COLO829 (cell line): ENCODE measurements at regions not wholly inside any gene's neighbourhood (a gene's known extent, or its start where the extent isn't known, plus 50 kb on each side); places are given as distances from the start of the nearest gene placed in this dataset.
"Not testable (repeated sequence)": the region's sequence is repeated elsewhere in the genome, so short reads cannot be mapped to it uniquely, and the experiment has no call there.

Experiments
- DNase-seq: peaks from one replicate; pipeline ENCODE4 v3.0.0; 2012; ENCODE audit warnings: low spot score

DNA sequence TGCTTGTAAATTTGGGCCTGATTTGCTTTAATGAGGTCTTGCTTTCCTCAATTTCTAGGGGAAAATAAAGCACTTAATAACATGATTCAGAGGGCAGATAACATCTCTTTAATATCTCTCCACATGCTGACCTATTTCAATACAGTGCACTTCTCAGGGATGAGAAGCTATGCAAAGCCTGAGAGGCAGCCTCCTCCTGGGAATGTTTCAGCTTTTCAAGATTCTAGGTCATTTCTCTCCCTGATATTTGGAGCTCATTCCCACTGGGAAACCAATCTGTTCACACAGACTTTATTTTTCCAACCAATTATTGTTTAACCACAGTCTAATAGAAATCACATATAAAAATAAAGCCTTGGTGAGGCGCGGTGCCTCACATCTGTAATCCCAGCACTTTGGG lies 67.0 kb upstream of the LSAMP start:
- DNase-seq, result no peak

- peak; percentile 77 for DNase-seq
Observed at GRCh38 chr3:116512931-116513330, 67.6 kb upstream of the LSAMP start.

DNA sequence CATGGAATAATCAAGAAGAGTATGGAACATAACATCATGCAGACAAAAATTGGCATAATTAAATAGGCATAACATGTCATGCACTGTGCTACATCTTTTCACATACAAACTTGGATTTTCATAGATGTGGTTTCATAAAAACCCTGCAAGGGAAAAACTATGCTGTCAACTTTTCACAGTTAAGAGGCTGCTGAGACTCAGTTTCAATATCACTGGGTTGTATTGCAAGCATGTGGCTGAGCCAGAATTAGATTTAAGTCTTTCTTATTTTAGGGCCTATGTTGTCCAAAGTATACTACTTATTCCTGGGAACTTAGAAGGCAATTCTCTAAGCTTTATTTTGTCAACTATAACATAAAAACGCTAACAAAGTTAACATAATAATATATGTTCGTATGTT lies 70.7 kb upstream of the LSAMP start:
- DNase-seq, result no peak

- no peak for DNase-seq
Observed at GRCh38 chr3:116517308-116517707, 72.0 kb upstream of the LSAMP start.

DNA sequence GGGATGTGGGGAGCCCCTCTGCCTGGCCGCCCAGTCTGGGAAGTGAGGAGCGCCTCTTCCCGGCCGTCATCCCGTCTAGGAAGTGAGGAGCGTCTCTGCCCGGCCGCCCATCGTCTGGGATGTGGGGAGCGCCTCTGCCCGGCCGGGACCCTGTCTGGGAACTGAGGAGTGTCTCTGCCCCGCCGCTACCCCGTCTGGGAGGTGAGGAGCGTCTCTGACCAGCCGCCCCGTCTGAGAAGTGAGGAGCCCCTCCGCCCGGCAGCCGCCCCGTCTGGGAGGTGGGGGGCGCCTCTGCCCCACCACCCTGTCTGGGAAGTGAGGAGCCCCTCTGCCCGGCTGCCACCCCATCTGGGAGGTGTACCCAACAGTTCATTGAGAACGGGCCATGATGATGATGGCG lies 73.8 kb upstream of the LSAMP start:
- not testable (repeated sequence) for DNase-seq

GRCh38 chr3:116519823-116520222 lies 74.5 kb upstream of the LSAMP start:
- not testable (repeated sequence) for DNase-seq

DNA sequence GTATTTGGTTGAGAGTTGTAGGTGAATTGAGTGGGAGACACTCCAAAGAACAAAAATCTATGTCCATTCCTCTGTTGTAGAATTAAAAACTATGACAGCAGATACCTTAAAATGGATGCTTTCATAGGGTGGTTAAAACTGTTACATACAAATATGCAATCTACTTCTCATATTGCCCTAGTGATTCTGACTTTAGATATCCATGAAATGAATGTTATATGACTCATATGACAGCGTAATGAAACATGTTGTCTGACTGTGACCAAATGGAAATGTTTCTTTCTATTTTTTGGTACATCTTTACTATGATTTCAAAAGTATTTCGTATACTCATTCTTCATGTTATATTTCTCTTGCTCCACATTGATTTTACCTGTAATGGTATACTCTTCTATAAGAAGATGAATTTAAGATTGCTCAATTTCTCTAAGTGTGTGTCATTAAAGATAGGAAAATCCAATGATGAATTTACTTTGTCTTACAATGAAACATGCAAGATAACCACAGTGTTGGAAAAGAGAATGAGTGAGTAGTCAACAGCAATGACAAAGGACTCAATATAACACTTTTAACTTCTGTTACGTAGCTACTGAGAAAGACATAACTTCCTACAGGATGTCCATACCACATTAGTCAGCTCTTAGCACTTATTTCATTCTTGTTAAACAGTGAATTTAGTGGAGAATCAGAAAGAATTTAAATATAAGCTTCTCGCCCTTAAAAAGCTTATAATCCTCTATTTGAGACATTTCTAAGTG lies 79.3 kb upstream of the LSAMP start:
- no peak for DNase-seq

GRCh38 chr3:116552246-116552645 lies 107.0 kb upstream of the LSAMP start:
- DNase-seq, result no peak

DNA sequence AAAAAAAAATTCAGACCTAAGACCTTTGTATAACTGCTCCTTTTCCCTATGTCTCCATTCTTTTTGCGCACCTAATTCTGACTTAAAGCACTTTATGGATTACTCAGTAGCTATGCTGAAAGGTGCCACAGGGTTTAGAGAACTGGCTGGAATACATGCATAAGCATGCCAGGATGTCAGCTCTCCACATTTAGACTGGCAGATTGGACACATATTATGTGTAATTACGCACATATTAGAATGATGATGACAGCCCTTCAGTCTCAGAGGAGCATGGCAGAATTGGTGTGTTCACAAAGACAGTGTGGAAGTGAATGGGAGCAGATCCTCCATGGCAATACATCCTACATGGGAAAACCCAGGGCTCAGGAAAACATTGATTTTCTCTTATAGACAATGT lies 108.1 kb upstream of the LSAMP start:
- DNase-seq, result no peak

- no peak for DNase-seq
Observed at GRCh38 chr3:116561529-116561928, 116.2 kb upstream of the LSAMP start.

DNA sequence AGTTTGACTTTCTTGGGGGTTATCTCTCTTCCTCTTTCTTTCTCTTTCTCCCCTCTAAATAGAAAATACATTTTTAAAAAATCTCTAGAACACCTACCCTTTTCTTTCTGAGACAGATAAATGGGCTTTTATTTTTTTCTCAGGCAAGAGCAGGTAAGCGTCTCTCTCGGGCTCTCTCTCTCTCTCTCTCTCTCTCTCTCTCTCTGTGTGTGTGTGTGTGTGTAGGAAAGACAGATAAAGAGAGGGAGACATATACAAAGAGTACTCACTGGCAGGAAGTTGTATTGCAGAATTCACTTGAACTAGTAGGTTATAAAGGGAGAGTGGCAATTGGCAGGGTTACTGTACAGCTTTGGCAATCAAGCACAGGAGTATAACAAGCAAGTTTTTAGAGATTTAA lies 118.1 kb upstream of the LSAMP start:
- DNase-seq, result no peak

DNA sequence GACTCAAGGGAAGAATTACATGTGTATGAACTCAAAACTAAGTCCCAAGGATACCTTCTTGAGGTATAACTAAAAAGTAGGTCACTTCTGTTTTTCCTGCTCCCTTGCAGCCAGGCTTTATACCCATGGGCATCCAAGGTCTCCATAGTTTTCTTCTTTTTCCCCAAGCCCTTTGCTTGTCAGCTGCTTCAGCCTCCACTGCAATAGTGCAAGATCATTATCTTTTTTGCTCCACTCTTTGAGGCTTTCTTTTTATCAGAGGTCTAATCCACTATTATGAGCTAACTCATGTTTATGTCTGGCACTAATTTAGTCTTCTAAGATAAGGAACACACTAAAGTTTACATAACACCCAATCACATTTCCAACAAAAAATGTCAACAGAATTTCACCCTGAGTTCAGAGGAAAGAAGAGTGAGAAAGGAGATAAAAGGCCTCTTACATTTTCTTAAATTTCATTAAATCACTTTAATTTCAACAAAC lies 121.2 kb upstream of the LSAMP start:
- DNase-seq, result no peak

DNA sequence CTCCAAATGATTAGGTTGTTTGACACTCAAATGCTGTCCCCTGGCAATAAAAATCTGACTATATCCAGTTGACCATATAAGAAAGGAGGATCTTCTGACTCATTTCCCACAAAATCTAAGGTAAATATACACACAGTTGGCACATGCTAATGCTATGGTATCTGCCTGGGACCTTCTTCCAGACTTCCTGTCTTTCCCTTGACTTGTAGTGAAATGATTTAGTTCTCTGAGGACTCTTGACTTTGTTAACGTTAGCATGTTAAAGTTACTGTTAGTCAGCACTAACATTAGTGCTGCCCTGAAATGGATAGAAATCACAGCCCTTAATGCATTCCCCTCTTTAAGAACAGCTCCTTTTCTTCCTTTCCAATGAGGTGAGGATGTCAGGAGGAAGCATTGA lies 124.3 kb upstream of the LSAMP start:
- no peak for DNase-seq

DNA sequence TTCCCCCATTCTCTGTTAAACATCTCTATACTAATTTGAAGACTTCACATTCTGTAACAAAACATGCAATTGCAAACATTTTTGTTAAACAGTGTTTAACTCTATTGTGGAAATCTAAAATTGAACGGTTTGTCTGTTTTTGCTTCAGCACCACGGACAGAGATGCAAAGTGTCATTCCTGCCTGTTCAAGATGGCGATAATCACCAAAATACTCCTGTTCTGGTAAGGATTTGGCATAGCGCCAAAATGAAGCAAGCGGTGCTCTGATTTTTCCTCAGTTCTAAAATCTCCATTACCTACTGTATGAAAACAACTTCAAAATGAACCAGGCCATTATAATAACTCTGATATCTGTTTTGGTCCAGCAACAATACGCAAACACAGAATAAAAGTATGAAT lies 129.7 kb upstream of the TUSC7 start:
- DNase-seq, result peak; percentile 42

- no peak for DNase-seq
Observed at GRCh38 chr3:116586285-116586944, 123.2 kb upstream of the TUSC7 start.

DNA sequence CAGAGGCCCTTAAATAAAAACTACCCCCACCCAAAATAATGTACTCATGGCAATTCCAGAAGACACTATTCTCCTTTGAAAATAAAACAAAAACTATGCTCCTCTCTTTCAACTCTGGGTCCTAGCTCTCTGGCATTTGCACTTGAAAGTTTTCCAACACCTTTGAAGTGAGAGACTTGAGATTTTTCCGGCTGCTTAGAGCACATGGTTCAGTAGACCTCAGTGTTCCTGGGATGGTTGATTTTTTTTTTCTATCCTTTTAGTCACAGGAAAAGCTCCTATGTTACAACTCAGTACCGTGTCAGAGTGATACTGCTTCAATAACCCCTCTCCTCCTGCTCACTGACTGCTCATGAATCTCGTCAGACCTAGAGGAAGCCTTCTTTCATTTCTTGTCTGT lies 118.3 kb upstream of the TUSC7 start:
- no peak for DNase-seq

- DNase-seq, result no peak
Observed at GRCh38 chr3:116601206-116601605, 108.4 kb upstream of the TUSC7 start.

DNA sequence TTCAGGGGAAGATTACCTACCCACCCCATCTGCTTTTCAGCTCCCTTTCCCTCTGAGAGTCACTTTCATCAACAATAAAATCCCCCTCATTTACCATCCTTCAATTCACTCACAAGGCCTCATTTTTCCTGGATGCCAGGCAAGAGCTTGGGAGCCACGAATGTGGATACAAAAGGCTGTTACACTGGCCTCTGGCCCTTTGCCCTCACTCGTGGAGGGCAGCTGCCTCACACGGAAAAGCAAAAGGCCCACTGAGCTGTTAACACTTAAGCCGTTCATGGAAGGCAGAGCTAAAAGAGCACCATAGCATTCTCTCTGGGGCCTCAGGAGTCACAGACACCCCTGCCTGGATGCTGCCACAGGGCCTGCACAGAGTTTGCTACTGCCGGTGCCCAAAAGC lies 102.4 kb upstream of the TUSC7 start:
- no peak for DNase-seq

DNA sequence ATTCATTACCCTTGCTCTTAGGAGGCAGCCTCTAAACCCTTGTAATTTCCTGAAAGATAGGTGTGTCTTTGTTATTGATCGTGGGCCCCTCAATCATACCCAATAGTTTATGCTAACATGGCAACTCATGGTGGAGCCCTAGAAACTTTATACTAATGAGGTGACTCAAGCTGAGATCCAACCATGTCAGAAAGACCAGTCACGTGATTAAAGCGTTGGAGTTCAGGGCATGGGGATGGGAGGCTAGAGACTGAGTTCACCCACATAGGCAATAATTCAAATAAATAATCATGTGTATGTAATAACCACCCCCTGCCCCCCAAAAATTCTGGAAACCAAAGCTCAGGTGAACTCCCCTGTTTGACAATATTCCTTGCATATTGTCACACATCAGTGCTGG lies 99.5 kb upstream of the TUSC7 start:
- no peak for DNase-seq

DNA sequence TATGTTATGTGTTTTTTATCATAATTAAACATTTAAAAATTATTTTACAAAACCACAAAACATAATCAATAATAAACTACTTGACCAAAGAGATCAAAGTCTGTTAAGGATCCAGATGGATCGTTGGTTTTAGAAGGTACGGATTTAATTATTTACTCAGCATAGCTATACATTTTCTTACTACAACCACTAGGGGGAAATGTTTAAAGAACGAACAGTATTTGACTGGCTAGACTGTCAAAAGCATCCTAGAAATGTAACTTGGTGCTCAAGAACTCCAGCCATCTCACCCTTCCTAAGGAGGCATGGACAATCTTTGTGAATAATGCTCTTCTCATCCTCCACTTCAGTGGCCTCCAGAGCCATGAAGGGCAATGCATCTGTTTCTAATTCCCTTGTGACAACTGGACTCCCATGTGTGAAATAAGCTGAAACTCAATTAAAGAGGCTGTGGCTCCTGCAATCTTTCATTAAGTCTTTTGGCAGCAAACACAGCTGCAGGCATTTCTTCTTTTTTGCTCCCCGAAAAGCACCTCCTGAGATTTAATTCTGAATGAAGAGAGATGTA lies 94.7 kb upstream of the TUSC7 start:
- DNase-seq, result peak; percentile 26

GRCh38 chr3:116618138-116618537 lies 91.4 kb upstream of the TUSC7 start:
- DNase-seq, result no peak

GRCh38 chr3:116618930-116619329 lies 90.6 kb upstream of the TUSC7 start:
- no peak for DNase-seq

- DNase-seq, result no peak
Observed at GRCh38 chr3:116630494-116630893, 79.1 kb upstream of the TUSC7 start.
